Neural cell (in vitro differentiated cells): ENCODE measurements at regions not wholly inside any gene's neighbourhood (a gene's known extent, or its start where the extent isn't known, plus 50 kb on each side); places are given as distances from the start of the nearest gene placed in this dataset.

Experiments used
- H2AFZ ChIP-seq: fragments of 200-600, 300-800 bp; sonication (generic), shearing (Covaris generic); 2 replicates; pipeline ENCODE4 v1.6.0; 2014; ENCODE audit warnings: low read depth, mild to moderate bottlenecking, antibody characterized with exemption, low read length, moderate library complexity
- H3F3A ChIP-seq: fragments of 200-600 bp; shearing (Covaris generic); 2 replicates; pipeline ENCODE4 v1.6.1; 2016; ENCODE audit warnings: mild to moderate bottlenecking, moderate library complexity, mixed read lengths, antibody characterized with exemption, low read length; ENCODE audit not compliant: insufficient read depth, poor library complexity, severe bottlenecking
- H3K27ac ChIP-seq: fragments of 200-600, 300-800 bp; sonication (generic), shearing (Covaris generic); 2 replicates; pipeline ENCODE4 v1.5.1; 2014; ENCODE audit warnings: mild to moderate bottlenecking, low read length, moderate library complexity
- H3K27me3 ChIP-seq: fragments of 300-800, 200-600 bp; sonication (generic), shearing (Covaris generic); 2 replicates; pipeline ENCODE4 v1.6.0; 2014; ENCODE audit warnings: mild to moderate bottlenecking, low read depth, low read length, moderate library complexity; ENCODE audit not compliant: insufficient read depth
- H3K36me3 ChIP-seq: fragments of 300-800, 200-600 bp; sonication (generic), shearing (Covaris generic); 2 replicates; pipeline ENCODE4 v1.5.1; 2014; ENCODE audit warnings: mild to moderate bottlenecking, antibody characterized with exemption, low read length, moderate library complexity; ENCODE audit not compliant: insufficient read depth
- H3K4me2 ChIP-seq: fragments of 300-800, 200-600 bp; sonication (generic), shearing (Covaris generic); 2 replicates; pipeline ENCODE4 v1.6.0; 2014; ENCODE audit warnings: mild to moderate bottlenecking, low read length
- H3K4me3 ChIP-seq: fragments of 300-800, 200-600 bp; sonication (generic), shearing (Covaris generic); 2 replicates; pipeline ENCODE4 v1.5.1; 2014; ENCODE audit warnings: mild to moderate bottlenecking, low read length, moderate library complexity
- H3K79me2 ChIP-seq: fragments of 200-600 bp; shearing (Covaris generic); replicated peaks from 2 replicates; pipeline ENCODE4 v1.6.0; 2014; ENCODE audit warnings: mild to moderate bottlenecking, low read length, moderate library complexity; ENCODE audit not compliant: insufficient read depth
- H3K9ac ChIP-seq: fragments of 300-800, 200-600 bp; sonication (generic), shearing (Covaris generic); 2 replicates; pipeline ENCODE4 v1.6.1; 2016; ENCODE audit warnings: mild to moderate bottlenecking, low read length, mixed read lengths
- H3K9me2 ChIP-seq: fragments of 200-600 bp; shearing (Covaris generic); 2 replicates; pipeline ENCODE4 v1.6.1; 2016; ENCODE audit warnings: mild to moderate bottlenecking, low read length, mixed read lengths; ENCODE audit not compliant: insufficient read depth
- H3K9me3 ChIP-seq: fragments of 200-600, 300-800 bp; sonication (generic), shearing (Covaris generic); 2 replicates; pipeline ENCODE4 v1.6.1; 2016; ENCODE audit warnings: mild to moderate bottlenecking, mixed run types, low read length, moderate library complexity, mixed read lengths
- H4K20me1 ChIP-seq: fragments of 200-600 bp; shearing (Covaris generic); 2 replicates; pipeline ENCODE4 v1.6.1; 2016; ENCODE audit warnings: mild to moderate bottlenecking, mixed run types; ENCODE audit not compliant: insufficient read depth
- CTCF ChIP-seq: fragments of 450-650 bp; IDR thresholded peaks from 2 replicates; pipeline ENCODE4 v1.5.1; 2014; ENCODE audit warnings: antibody characterized with exemption, mild to moderate bottlenecking, moderate library complexity; ENCODE audit not compliant: poor library complexity, severe bottlenecking
- EP300 ChIP-seq: fragments of 450-650 bp; conservative IDR thresholded peaks from 2 replicates; pipeline ENCODE4 v1.6.1; 2014; ENCODE audit warnings: antibody characterized with exemption, mild to moderate bottlenecking, moderate library complexity; ENCODE audit not compliant: poor library complexity, severe bottlenecking
- EZH2 ChIP-seq: fragments of 200-600, 300-800 bp; shearing (Covaris generic), sonication (generic); IDR thresholded peaks from 2 replicates; pipeline ENCODE4 v1.6.1; 2014; ENCODE audit warnings: antibody characterized with exemption, low read length, borderline replicate concordance, mild to moderate bottlenecking; ENCODE audit not compliant: insufficient read depth, poor library complexity, severe bottlenecking
- MXI1 ChIP-seq: fragments of 450-650 bp; conservative IDR thresholded peaks from 2 replicates; pipeline ENCODE4 v1.6.1; 2014; ENCODE audit warnings: antibody characterized with exemption, mild to moderate bottlenecking; ENCODE audit not compliant: poor library complexity, severe bottlenecking
- POLR2AphosphoS5 ChIP-seq: IDR thresholded peaks from 2 replicates; pipeline ENCODE4 v1.6.1; 2012
- RAD21 ChIP-seq: fragments of 450-650 bp; conservative IDR thresholded peaks from 2 replicates; pipeline ENCODE4 v1.6.1; 2014; ENCODE audit warnings: antibody characterized with exemption, mild to moderate bottlenecking, moderate library complexity
- SMC3 ChIP-seq: fragments of 450-650 bp; conservative IDR thresholded peaks from 2 replicates; pipeline ENCODE4 v1.6.1; 2014; ENCODE audit warnings: antibody characterized with exemption, mild to moderate bottlenecking, moderate library complexity; ENCODE audit not compliant: poor library complexity
- TAF1 ChIP-seq: IDR thresholded peaks from 2 replicates; pipeline ENCODE4 v1.6.1; 2012; ENCODE audit warnings: low read depth
- TF ChIP-seq, protein P1 (sequence below): IDR thresholded peaks from 2 replicates; pipeline ENCODE4 v1.6.1; 2012; ENCODE audit warnings: borderline replicate concordance

DNA sequence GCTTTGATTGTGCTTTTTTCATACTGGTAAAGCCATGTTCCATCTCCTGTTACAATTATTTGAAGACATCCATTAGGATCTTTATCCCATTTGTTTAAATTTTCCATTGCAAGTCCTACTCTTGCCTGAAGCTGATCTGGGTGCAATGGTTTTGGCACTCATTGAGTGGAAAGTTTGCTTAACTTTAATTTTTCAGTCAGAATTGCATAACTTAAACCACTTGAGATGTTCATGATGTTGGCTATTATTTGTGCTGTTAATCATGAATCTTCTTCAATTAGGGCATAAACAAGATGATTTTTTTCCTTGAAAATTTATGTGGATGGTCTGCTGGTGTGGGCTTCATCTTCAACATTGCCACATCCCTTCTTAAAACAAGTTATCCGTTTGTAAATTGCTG, 180.1 kb downstream of the ST6GAL2 start:
- Histone ChIP-seq H3K9me3 (no peaks in the 10 kb centered on the region), H4K20me1 (no peaks in the 10 kb centered on the region), H3K9ac (no peak overlapping the region), H3K36me3 (no peaks in the 10 kb centered on the region), H3K4me2 (no peak overlapping the region), H3K27ac (no peak overlapping the region), H3F3A (no peaks in the 10 kb centered on the region), H3K79me2 (no peaks in the 10 kb centered on the region), H3K27me3 (no peaks in the 10 kb centered on the region), H2AFZ (no peak overlapping the region), H3K9me2 (no peaks in the 10 kb centered on the region), H3K4me3 (no peak overlapping the region)
- TF ChIP-seq EP300 (no peak), SMC3 (no peak), POLR2AphosphoS5 (no peak), EZH2 (no peak), RAD21 (no peak), CTCF (no peak), TAF1 (no peak), MXI1 (no peak)
- TF ChIP-seq, protein P1, sequence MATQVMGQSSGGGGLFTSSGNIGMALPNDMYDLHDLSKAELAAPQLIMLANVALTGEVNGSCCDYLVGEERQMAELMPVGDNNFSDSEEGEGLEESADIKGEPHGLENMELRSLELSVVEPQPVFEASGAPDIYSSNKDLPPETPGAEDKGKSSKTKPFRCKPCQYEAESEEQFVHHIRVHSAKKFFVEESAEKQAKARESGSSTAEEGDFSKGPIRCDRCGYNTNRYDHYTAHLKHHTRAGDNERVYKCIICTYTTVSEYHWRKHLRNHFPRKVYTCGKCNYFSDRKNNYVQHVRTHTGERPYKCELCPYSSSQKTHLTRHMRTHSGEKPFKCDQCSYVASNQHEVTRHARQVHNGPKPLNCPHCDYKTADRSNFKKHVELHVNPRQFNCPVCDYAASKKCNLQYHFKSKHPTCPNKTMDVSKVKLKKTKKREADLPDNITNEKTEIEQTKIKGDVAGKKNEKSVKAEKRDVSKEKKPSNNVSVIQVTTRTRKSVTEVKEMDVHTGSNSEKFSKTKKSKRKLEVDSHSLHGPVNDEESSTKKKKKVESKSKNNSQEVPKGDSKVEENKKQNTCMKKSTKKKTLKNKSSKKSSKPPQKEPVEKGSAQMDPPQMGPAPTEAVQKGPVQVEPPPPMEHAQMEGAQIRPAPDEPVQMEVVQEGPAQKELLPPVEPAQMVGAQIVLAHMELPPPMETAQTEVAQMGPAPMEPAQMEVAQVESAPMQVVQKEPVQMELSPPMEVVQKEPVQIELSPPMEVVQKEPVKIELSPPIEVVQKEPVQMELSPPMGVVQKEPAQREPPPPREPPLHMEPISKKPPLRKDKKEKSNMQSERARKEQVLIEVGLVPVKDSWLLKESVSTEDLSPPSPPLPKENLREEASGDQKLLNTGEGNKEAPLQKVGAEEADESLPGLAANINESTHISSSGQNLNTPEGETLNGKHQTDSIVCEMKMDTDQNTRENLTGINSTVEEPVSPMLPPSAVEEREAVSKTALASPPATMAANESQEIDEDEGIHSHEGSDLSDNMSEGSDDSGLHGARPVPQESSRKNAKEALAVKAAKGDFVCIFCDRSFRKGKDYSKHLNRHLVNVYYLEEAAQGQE: no peak

GRCh38 chr2:106706283-106706682, 179.7 kb downstream of the ST6GAL2 start:
- Histone ChIP-seq H2AFZ (no peak overlapping the region), H3K79me2 (no peaks in the 10 kb centered on the region), H3K4me2 (no peak overlapping the region), H3K9me3 (no peaks in the 10 kb centered on the region), H3K9ac (no peak overlapping the region), H3K9me2 (no peaks in the 10 kb centered on the region), H3K27me3 (no peaks in the 10 kb centered on the region), H3F3A (no peaks in the 10 kb centered on the region), H4K20me1 (no peaks in the 10 kb centered on the region), H3K36me3 (no peaks in the 10 kb centered on the region), H3K27ac (no peak overlapping the region), H3K4me3 (no peak overlapping the region)
- no peak for TF ChIP-seq EP300
- TF ChIP-seq RAD21: no peak
- TF ChIP-seq SMC3: no peak
- TF ChIP-seq MXI1: no peak
- TF ChIP-seq TAF1: no peak
- TF ChIP-seq, protein P1: no peak
- TF ChIP-seq CTCF: no peak
- TF ChIP-seq POLR2AphosphoS5: no peak
- TF ChIP-seq EZH2: no peak
